ENCODE measurements at regions not wholly inside any gene's neighbourhood (a gene's known extent, or its start where the extent isn't known, plus 50 kb on each side); places are given as distances from the start of the nearest gene placed in this dataset.
"Not testable (repeated sequence)": the region's sequence is repeated elsewhere in the genome, so short reads cannot be mapped to it uniquely, and the experiment has no call there.

- Histone ChIP-seq H3K27me3 (ENCODE audit: insufficient read depth, low read depth) (no peaks in the 10 kb centered on the region), H2AFZ (ENCODE audit: low read depth) (no peak overlapping the region), H3K27ac (no peak overlapping the region), H3K4me2 (no peak overlapping the region), H3K4me1 (ENCODE audit: low read depth, poor library complexity, severe bottlenecking) (no peaks in the 10 kb centered on the region), H3K4me3 (IDR thresholded peaks at IDR 0.05; ENCODE audit: insufficient read depth, low read depth, low read length) (no peak overlapping the region), H3K36me3 (ENCODE audit: insufficient read depth) (no peaks in the 10 kb centered on the region), H3K9ac (no peak overlapping the region), H4K20me1 (ENCODE audit: insufficient read depth) (no peaks in the 10 kb centered on the region), H3K79me2 (ENCODE audit: insufficient read depth, low read depth) (no peaks in the 10 kb centered on the region)
- no peak for TF ChIP-seq CTCF (conservative IDR thresholded peaks at IDR 0.05; ENCODE audit: low read depth, low read length)
Observed at GRCh38 chr3:72615776-72616175, 232.5 kb downstream of the SHQ1 start.

DNA sequence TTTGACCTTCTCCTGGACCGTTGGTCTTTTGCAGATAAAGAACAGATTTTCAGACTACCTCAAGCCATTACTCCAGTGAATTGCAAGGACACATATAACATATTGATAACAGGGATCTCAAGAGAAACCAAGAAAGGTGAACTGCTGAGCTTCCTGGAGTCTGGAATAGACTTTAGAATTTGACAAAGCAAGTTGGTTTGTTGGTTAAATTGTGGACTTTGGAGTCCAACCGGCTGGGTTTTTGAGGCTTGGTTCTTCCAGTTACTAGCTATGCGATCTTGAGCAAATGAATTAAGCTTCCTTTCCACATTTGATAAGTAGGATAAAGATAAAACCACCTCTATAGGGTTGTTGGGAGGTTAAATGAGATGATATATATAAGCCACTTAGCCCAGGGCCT lies 233.1 kb downstream of the SHQ1 start:
- Histone ChIP-seq H3K27me3 (ENCODE audit: insufficient read depth, low read depth) (no peaks in the 10 kb centered on the region), H2AFZ (ENCODE audit: low read depth) (no peak overlapping the region), H3K36me3 (ENCODE audit: insufficient read depth) (no peaks in the 10 kb centered on the region), H3K79me2 (ENCODE audit: insufficient read depth, low read depth) (no peaks in the 10 kb centered on the region), H3K4me3 (IDR thresholded peaks at IDR 0.05; ENCODE audit: insufficient read depth, low read depth, low read length) (no peak overlapping the region), H3K27ac (no peak overlapping the region), H3K4me1 (ENCODE audit: low read depth, poor library complexity, severe bottlenecking) (no peaks in the 10 kb centered on the region), H3K4me2 (no peak overlapping the region), H3K9ac (no peak overlapping the region), H4K20me1 (ENCODE audit: insufficient read depth) (no peaks in the 10 kb centered on the region)
- no peak for TF ChIP-seq CTCF (conservative IDR thresholded peaks at IDR 0.05; ENCODE audit: low read depth, low read length)

DNA sequence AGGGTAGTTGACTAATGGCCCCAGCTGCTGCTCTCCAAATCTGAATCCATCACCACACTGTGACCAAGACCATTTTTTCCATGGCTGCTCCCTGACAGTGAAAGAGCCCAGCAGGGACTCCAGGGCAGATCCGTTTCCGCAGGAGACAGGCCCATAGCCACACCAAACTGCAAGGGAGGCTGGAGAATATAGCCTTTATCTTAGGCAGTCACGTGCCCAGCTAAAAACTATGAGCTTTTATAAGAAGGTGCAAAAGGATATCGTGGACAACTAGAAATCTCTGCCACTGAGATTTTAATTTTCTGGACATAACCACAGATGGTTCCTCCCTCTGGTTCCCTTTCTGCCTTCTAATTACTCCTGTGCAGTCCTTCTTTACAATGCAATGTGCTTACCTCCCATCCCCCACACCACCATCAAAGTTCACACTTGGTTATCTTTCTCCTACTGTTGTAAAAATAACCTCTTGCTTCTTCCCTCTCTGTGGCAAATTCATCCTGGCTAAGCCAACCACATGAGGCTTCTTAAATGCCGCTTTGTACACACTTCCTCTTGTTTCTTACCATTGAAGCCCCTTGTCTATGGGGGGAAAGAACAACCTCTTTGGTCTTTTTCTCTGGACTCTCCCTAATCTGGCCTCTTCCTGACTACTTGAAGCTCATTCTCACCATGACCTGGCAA lies 233.7 kb downstream of the SHQ1 start:
- Histone ChIP-seq H2AFZ (ENCODE audit: low read depth) (no peak overlapping the region), H3K4me1 (ENCODE audit: low read depth, poor library complexity, severe bottlenecking) (no peaks in the 10 kb centered on the region), H3K4me3 (IDR thresholded peaks at IDR 0.05; ENCODE audit: insufficient read depth, low read depth, low read length) (no peak overlapping the region), H3K36me3 (ENCODE audit: insufficient read depth) (no peaks in the 10 kb centered on the region), H3K9ac (no peak overlapping the region), H3K79me2 (ENCODE audit: insufficient read depth, low read depth) (no peaks in the 10 kb centered on the region), H3K27ac (no peak overlapping the region), H3K27me3 (ENCODE audit: insufficient read depth, low read depth) (no peaks in the 10 kb centered on the region), H3K4me2 (no peak overlapping the region), H4K20me1 (ENCODE audit: insufficient read depth) (no peaks in the 10 kb centered on the region)
- no peak for TF ChIP-seq CTCF (conservative IDR thresholded peaks at IDR 0.05; ENCODE audit: low read depth, low read length)

GRCh38 chr3:72613871-72614270 lies 234.4 kb downstream of the SHQ1 start:
- no peaks in the 10 kb centered on the region for H3K79me2 ChIP-seq (ENCODE audit: insufficient read depth, low read depth)

GRCh38 chr3:72609114-72609513 lies 239.1 kb downstream of the SHQ1 start:
- not testable (repeated sequence) for H2AFZ ChIP-seq (ENCODE audit: low read depth); H3K27ac ChIP-seq; H3K79me2 ChIP-seq (ENCODE audit: insufficient read depth, low read depth); H3K9ac ChIP-seq; H3K4me1 ChIP-seq (ENCODE audit: low read depth, poor library complexity, severe bottlenecking); H3K27me3 ChIP-seq (ENCODE audit: insufficient read depth, low read depth); H4K20me1 ChIP-seq (ENCODE audit: insufficient read depth); H3K4me2 ChIP-seq; H3K4me3 ChIP-seq (IDR thresholded peaks at IDR 0.05; ENCODE audit: insufficient read depth, low read depth, low read length); H3K36me3 ChIP-seq (ENCODE audit: insufficient read depth)

More at GRCh38 chr3:72613871-72614270, 234.4 kb downstream of the SHQ1 start:
- Histone ChIP-seq H3K4me3 (IDR thresholded peaks at IDR 0.05; ENCODE audit: insufficient read depth, low read depth, low read length) (no peak overlapping the region), H4K20me1 (ENCODE audit: insufficient read depth) (no peaks in the 10 kb centered on the region), H3K36me3 (ENCODE audit: insufficient read depth) (no peaks in the 10 kb centered on the region), H3K9ac (no peak overlapping the region), H3K27ac (no peak overlapping the region), H2AFZ (ENCODE audit: low read depth) (no peak overlapping the region), H3K4me2 (no peak overlapping the region), H3K4me1 (ENCODE audit: low read depth, poor library complexity, severe bottlenecking) (no peaks in the 10 kb centered on the region), H3K27me3 (ENCODE audit: insufficient read depth, low read depth) (no peaks in the 10 kb centered on the region)
- TF ChIP-seq CTCF (conservative IDR thresholded peaks at IDR 0.05; ENCODE audit: low read depth, low read length), result no peak
